Adrenal gland (tissue), 9 donors: ENCODE measurements at regions not wholly inside any gene's neighbourhood (a gene's known extent, or its start where the extent isn't known, plus 50 kb on each side); places are given as distances from the start of the nearest gene placed in this dataset.

Experiments
- DNase-seq, 7 donors: peaks; one replicate each; pipeline ENCODE4 v3.0.0-alpha.2; 2019 to 2020
- H3K27ac ChIP-seq, 5 donors: fragments of 200-600 bp; sonication (generic) in 4 of 5; 1 replicate in 3 of 5; 2 replicates in 2 of 5; pipeline versions ENCODE4 v1.5.1 to v1.8.0; 2016 to 2020; ENCODE audit warnings: mild to moderate bottlenecking in 1 of 5
- H3K27me3 ChIP-seq: fragments of 200-600 bp; 2 replicates; pipeline ENCODE4 v1.8.0; 2021
- H3K36me3 ChIP-seq, 2 donors: fragments of 200-600 bp; replicated peaks in 1 of 2; 1 replicate in 1 of 2; 2 replicates in 1 of 2; pipeline versions ENCODE4 v1.5.1 to v1.8.0; 2018 to 2022
- H3K4me1 ChIP-seq, 2 donors: fragments of 200-600 bp; replicated peaks in 1 of 2; 1 replicate in 1 of 2; 2 replicates in 1 of 2; pipeline versions ENCODE4 v1.5.1 to v1.8.0; 2018 to 2021
- H3K4me3 ChIP-seq, 4 donors: fragments of 200-600 bp; sonication (generic) in 3 of 4; one replicate each; pipeline ENCODE4 v1.5.1; 2016 to 2018
- H3K9me3 ChIP-seq, 3 donors: fragments of 200-600 bp; sonication (generic) in 1 of 3; replicated peaks in 1 of 3; 1 replicate in 2 of 3; 2 replicates in 1 of 3; pipeline versions ENCODE4 v1.5.1 to v1.8.0; 2016 to 2021
- CTCF ChIP-seq, 6 experiments: fragments of 450-650 bp in 4 of 6; fragments of 200-600 bp in 2 of 6; sonication (generic) in 1 of 6; IDR thresholded peaks; 1 replicate in 5 of 6; 2 replicates in 1 of 6; pipeline versions ENCODE4 v1.5.1 to v1.8.0; 2016 to 2021; ENCODE audit warnings: antibody characterized with exemption in 6 of 6, mild to moderate bottlenecking in 2 of 6, moderate library complexity in 1 of 6
- POLR2A ChIP-seq, 2 donors: fragments of 450-650 bp; IDR thresholded peaks; one replicate each; pipeline ENCODE4 v1.6.1; 2017; ENCODE audit warnings: antibody characterized with exemption in 2 of 2, mild to moderate bottlenecking in 2 of 2, moderate library complexity in 1 of 2
- WGBS, 4 donors: extraction: QIAGEN DNeasy Blood & Tissue Kit in 2 of 4; methylation state at CpG; one replicate each; pipeline versions ENCODE4 v1.1.5 to v1.1.7; 2013 to 2017; 5-methylcytosine and 5-hydroxymethylcytosine counted together
- intact Hi-C, 2 donors: fragments of 100-400 bp; cut with DNase I; formaldehyde crosslinking; loops; one replicate each; pipeline versions ENCODE4 v1.14.1 to v1.15.0; 2022 to 2023
- donor health status: healthy with polysubstance abuse.
- donor health status: Bipolar disorder and iron deficiency.
- donor health status: DM: yes; HTN: yes; CAD: no.
- donor health status: DM: no; HTN: no; CAD: no.
- donor health status: DM: no; HTN: no; CAD: no.

GRCh38 chr1:66438501-66438900 is 95.5 kb upstream of the SGIP1 start:
- Histone ChIP-seq H3K27ac (peak overlapping the region in 1 of 5 donors; percentile 52), H3K4me1 (no peaks in the 10 kb centered on the region), H3K4me3 (no peak overlapping the region), H3K27me3 (no peaks in the 10 kb centered on the region), H3K9me3 (no peaks in the 10 kb centered on the region), H3K36me3 (no peaks in the 10 kb centered on the region)
- intact Hi-C loops, result no loop called here
- 76 to 78% (median 77%) methylated on average over 7 of the region's 7 CpGs for WGBS, 4 donors
- DNase-seq, result no peak
- TF ChIP-seq CTCF (IDR thresholded peaks at IDR 0.05) (no peak), POLR2A (IDR thresholded peaks at IDR 0.05) (no peak)

- H3K27me3 ChIP-seq, result no peaks in the 10 kb centered on the region
- peak overlapping the region in 2 of 5 donors; percentile 17 to 52 for H3K27ac ChIP-seq
- intact Hi-C loops, result no loop called here
- H3K36me3 ChIP-seq, result no peaks in the 10 kb centered on the region
- H3K9me3 ChIP-seq, result no peaks in the 10 kb centered on the region
- WGBS, 4 donors, result 64 to 75% (median 71%) methylated on average over 4 of the region's 4 CpGs
- TF ChIP-seq CTCF (IDR thresholded peaks at IDR 0.05) (no peak), POLR2A (IDR thresholded peaks at IDR 0.05) (no peak)
- no peak overlapping the region for H3K4me3 ChIP-seq
- no peaks in the 10 kb centered on the region for H3K4me1 ChIP-seq
- DNase-seq, result no peak
Observed at GRCh38 chr1:66439031-66439740, 94.8 kb upstream of the SGIP1 start.

DNA sequence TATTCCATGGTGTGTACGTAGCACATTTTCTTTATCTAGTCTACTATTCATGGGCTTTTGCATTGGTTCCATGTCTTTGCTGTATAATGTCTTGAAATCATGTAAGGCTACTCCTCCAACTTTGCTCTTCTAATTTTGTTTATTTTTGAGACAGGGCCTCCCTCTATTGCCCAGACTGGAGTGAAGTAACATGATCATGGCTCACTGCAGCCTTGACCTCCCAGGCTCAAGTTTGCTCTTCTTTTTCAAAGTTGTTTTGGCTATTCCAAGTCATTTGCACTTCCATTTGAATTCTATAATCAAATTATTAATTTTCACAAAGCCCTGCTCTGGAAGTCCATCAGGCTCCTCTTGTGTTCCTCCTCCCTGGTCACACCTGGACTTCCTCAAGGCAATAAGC is 90.2 kb upstream of the SGIP1 start:
- intact Hi-C loops, result no loop called here
- 95 to 100% (median 99%) methylated on average over 1 of the region's 1 CpG for WGBS, 4 donors
- no peaks in the 10 kb centered on the region for H3K4me1 ChIP-seq
- no peak for TF ChIP-seq POLR2A (IDR thresholded peaks at IDR 0.05)
- H3K4me3 ChIP-seq, result no peak overlapping the region
- no peaks in the 10 kb centered on the region for H3K27me3 ChIP-seq
- H3K36me3 ChIP-seq, result no peaks in the 10 kb centered on the region
- no peaks in the 10 kb centered on the region for H3K9me3 ChIP-seq
- DNase-seq, result no peak
- H3K27ac ChIP-seq, result no peak overlapping the region

GRCh38 chr1:66444438-66445265 is 89.3 kb upstream of the SGIP1 start:
- no peak for DNase-seq
- no peak overlapping the region for H3K27ac ChIP-seq
- 73 to 87% (median 76%) methylated on average over 3 of the region's 3 CpGs for WGBS, 4 donors

GRCh38 chr1:66445492-66446181 is 88.3 kb upstream of the SGIP1 start:
- Histone ChIP-seq H3K36me3 (no peaks in the 10 kb centered on the region), H3K27me3 (no peaks in the 10 kb centered on the region), H3K27ac (peak overlapping the region in 1 of 5 donors; percentile 13), H3K9me3 (no peaks in the 10 kb centered on the region), H3K4me1 (no peaks in the 10 kb centered on the region), H3K4me3 (no peak overlapping the region)
- TF ChIP-seq POLR2A (IDR thresholded peaks at IDR 0.05) (no peak), CTCF (IDR thresholded peaks at IDR 0.05) (no peak)
- intact Hi-C loops, result loop anchor here (2.0 to 5.0 kb wide), 3 partner anchors 193 to 488 kb away; no protein-coding TSS in a partner anchor
- DNase-seq, result peak in 2 of 7 donors; percentile 11 to 25
- 65 to 74% (median 71%) methylated on average over 5 of the region's 5 CpGs for WGBS, 4 donors

More at GRCh38 chr1:66444438-66445265, 89.3 kb upstream of the SGIP1 start:
- intact Hi-C loops, result loop anchor here (5.0 kb wide), 2 partner anchors 192 to 487 kb away; no protein-coding TSS in a partner anchor
- Histone ChIP-seq H3K27me3 (no peaks in the 10 kb centered on the region), H3K4me1 (no peaks in the 10 kb centered on the region), H3K9me3 (no peaks in the 10 kb centered on the region), H3K36me3 (no peaks in the 10 kb centered on the region), H3K4me3 (no peak overlapping the region)
- no peak for TF ChIP-seq POLR2A (IDR thresholded peaks at IDR 0.05)
